ENCODE measurements at regions not wholly inside any gene's neighbourhood (a gene's known extent, or its start where the extent isn't known, plus 50 kb on each side); places are given as distances from the start of the nearest gene placed in this dataset.

DNA sequence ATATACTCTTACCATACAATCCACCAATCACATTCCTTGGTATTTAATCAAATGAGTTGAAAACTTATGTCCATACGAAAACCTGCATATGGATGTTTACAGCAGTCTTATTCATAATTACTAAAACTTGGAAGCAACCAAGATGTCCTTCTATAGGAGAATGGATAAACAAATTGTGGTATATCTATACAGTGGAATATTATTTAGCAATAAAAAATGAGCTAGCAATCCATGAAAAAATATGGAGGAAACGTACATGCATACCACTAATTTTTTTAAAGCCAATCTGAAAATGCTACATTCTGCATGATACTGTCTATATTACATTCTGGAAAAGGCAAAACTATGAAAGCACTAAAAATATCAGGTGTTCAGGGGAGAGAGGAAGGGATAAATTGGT is 73.9 kb upstream of the LPP start:
- no peak for DNase-seq

DNA sequence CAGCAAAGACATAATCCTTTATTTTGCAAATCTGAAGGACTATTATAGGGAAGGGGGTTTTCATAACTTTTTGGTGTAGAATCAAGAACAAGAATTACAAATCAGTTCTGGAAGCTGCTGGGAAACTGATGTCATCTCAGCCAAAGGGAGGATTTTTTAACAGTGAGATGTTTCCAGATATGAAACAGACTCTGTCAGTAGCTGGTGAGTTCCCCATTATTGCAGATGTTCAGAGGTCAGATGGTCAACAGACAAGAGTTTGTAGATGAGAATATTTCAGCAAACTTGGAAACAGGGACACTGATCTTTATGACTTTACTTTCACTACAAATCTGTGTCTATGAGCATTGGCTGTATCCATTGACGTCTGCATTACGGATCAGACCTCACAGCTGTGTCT is 71.9 kb upstream of the LPP start:
- no peak for DNase-seq

DNA sequence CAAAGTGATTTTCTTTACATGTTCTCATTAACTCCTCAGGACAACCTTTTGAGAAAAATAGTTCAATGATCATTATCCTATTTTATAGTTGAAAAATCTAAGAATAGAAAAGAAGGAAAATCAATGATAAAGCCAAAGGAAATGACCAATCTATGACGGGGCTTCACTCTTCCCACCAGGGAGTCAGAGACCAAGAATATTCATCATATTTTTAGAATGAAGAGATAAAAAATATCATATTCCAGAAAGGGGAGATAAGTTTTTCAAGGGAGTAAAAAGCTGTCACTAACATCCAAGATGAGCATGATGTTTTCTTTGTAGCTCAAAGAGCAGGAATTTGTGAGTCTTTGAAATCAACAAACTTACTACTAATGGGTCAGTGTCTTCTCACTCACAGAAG is 71.5 kb upstream of the LPP start:
- DNase-seq: no peak

DNA sequence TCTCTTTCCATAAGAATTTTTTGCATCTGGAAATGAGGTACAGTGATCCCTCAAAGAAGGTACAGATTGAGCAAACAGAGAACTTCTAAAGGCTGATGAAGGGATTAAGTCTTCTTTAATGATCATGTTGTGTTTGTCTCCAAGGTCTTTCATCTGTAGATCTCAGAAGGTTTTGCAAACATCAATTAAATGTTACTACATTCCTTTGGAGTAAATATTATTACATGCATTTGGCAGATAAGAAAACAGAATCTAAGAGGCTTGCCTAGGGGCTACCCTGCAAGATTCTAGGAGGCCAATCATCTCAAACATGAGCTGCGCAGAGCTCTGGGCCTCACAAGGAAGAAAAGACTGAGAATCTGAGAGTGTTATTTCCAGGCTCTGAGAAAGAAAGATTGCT is 70.9 kb upstream of the LPP start:
- no peak for DNase-seq

DNA sequence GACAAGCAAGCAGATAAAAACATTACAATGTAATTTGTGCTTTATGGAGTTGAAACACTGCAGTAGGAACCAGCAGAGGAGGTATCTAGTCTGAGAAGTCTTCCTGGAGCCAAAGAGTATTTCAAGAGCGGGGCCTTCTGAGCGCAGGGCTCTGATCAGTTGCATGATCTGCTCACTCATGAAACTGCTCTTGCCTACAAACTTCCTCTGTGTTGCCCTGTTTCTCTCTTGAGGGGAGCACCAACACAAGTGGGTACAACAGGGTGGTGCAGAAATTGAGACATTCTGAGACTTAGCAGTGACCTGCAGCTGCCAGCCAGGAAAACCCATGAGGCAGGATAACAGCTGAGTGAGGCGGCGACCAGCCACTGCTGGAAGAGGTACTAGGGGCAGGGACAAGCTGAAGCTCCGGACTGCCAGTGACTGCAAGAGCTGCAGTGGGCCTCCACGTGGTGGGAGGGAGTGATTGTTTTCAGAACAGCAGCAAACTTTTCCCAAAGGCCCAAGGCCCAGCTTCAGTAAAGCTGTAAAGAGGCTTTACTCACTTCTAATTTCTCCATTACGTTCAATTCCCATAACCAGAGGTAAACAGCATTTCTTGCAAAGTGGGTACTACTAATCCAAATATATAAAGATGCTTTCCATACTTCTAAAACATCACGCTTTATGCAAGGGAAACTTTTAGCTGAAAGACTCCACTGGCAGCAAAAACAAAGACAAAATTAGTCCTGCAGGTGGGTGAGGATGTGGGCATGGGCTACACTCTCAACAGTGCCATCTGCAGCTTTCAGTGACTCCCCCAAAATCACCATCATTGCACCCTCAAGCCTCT is 69.0 kb upstream of the LPP start:
- DNase-seq: no peak

DNA sequence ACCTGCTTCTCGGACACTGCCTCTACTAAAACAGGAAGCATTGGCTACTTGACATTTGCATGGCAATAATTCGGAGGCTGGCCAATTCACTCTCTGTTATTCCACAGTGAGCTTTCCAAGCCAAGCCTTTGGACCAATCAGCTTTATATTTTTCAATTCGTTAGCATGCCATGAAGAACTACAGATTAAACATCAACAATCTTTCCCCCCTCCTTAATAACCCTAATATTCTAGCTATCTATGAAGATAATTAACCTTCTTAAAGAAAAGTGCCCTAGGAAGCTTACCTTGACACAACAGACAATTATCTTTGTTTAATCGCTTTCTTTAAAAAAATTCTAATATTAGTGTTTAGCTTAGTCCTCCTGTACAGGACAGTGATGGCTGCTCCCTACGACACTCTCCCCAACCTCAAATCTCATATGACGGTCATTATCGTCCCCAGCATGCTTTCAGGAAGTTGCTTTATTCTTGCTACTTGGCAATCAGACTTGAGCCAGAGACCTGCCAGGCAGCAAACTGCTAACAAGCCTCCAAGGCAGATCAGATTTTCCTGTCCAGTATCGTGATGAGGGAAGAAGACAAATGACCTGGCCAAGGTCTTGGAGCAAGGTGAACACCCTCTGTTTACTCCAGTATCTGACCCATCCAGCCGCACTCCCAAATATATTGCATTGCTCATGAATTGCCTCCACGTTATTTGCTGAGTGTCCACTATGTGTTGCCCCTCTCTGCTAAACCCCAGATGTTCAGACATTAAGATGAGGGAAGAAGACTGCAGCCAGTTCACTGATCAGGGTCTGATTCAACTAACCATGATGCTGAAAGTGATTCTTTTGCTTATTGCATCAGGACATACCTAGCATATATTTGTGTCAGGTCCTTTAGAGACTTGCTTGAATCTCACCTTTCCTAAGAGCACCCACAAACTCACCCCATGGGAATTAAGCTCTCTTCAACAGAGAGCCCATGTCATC is 68.1 kb upstream of the LPP start:
- DNase-seq: no peak

DNA sequence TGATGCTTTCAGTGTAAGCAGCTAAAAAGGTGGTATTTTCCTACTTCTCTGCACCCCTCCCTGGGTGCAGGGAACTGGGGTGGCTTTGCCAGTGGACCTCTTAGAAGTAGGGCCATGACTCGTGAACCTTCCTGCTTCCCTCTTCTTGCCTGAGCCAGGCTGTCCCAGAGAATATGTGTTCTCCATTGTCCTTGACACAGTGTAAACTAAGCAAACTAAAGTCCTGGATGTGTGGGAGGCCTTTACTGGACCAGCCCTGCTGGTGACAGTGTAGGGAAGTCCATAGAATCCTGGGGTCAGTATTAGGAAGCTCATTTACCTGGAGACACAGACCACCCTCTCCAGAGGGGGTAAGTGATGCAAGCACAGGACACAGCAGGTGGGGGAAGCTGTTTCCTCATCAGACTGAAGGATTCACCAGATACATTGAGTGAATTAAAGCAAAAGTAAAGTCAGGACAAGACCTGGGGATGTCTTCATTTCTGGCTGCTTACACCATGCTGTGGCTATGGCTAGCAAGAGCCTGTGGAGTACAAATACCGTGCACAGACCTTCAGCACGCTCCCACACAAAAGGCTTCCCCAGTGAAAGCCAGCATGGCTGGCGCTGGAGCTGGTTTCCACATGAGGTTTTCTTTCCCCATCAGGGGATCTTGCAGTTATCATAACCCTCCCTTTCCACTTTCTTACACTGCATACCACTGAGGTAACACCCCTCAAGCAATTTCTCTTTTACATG is 64.8 kb upstream of the LPP start:
- no peak for DNase-seq

DNA sequence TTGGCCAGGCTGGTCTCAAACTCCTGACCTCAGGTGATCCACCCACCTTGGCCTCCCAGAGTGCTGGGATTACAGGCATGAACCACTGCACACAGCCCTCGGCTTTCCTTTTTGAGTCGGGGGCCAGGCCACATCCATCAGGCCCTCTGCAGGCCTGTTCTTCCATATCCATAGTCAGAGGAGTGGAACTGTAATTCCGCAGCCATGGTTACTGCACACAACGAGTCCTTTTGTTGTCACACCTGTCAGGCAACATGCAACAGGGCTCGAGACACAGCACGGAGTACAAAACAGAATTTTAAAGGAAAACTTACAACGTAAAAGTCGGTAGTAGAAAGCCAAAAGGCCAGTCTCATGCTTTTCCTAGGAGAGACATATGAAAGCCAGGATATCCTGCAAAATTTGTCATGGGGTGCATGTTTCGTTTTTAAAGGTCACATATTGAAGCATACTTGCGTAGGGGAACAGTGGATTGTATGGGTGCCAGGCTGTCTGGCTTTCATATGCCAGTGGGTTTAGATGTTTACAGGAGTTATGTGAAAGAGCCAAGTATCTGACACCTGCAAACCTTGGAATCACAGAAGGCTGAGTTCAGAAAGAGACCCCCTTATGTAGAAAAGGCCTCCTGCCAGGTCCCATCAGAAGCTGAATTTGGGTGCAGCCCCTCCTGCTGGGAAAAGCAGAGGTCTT is 63.2 kb upstream of the LPP start:
- no peak for DNase-seq

DNA sequence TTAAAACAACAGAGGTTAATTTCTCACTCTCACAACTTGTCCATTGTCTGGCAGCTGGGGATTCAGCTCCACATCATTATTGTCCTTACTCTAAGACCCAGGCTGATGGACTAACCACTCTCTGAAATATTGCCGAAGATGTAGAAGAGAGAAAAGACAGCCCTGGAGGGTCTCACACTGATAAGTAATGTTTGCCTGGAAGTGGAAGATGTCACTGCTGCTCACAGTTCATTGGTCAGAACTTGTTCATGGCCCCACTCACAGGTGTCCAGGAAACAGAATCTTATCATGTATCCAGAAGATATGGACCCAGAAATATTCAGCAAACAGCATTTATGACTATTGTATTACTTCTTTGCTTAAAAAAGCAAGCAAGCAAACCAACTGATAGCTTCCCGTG is 62.2 kb upstream of the LPP start:
- no peak for DNase-seq

DNA sequence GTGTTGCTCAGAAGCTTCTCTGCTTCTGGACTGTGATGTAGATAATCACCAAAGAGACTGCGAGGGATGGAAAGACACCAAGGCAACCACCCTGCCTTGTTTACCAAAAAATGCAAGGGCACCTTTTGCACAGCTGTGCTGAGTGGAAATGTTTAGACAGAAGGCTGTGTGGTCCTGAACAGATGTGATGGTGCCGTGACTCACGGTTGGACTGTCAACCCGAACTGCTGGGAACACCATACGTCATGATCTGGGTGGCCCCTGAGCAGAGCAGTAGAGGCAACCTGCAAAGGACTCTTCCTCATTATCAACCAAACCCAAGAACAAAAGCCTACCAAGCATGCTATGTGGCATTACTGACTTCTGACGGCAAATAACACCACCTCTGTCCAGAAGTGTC is 61.3 kb upstream of the LPP start:
- no peak for DNase-seq

DNA sequence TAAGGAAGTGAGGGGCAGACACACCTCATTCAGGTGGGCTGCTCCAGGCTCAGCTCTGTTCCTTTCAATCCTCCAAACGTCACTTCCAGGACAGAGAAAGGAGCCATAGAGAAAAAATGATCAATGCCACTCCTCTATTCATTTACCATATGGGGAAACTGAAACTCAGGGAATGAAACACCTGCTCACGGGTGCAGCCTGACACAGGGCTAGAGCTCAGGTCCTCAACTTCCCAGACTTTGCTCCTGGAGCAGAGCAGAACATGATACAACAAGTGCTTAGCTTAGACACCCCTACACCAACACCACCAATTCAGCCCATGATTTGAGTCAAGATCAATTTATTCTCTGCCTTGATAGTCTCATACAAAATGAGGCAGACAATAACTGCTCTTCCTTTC is 58.5 kb upstream of the LPP start:
- no peak for DNase-seq

DNA sequence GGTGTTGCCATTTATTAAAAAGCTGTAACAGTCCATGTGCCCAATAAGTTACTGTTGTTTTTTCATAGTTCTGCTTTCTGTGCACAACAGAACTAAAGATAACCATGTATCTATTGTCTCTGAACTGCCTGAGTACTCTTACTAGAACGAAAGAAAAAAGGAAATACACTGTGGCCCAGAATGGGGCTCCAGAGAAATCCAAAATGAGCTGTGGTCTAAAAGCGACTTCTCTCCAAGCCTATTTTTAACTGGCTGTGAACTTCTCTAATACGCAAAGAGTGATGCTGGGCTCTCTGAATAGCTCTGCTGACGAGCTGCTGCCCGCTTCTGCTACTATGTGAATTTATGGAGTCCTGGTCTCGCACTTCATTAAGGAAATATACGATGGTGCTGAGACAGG is 56.2 kb upstream of the LPP start:
- peak; percentile 9 for DNase-seq

DNA sequence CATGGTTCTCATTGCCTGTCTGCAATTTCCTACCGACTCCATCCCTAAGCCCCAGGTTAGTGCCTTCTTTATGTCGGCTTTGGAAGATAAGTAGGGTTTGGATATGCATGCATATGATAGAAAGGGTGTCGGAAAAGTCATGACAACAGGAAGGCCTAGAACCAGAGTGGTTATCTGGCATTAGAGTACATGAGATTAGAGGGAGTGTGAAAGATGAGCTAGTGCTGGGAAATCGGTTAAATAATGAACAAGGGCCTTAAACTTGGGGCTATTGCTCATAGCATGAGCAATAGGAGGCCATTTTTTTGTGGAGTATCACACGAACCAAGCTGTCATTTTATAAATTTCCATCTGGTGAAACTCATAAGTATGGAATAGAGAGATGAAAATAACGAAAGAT is 54.0 kb upstream of the LPP start:
- no peak for DNase-seq

DNA sequence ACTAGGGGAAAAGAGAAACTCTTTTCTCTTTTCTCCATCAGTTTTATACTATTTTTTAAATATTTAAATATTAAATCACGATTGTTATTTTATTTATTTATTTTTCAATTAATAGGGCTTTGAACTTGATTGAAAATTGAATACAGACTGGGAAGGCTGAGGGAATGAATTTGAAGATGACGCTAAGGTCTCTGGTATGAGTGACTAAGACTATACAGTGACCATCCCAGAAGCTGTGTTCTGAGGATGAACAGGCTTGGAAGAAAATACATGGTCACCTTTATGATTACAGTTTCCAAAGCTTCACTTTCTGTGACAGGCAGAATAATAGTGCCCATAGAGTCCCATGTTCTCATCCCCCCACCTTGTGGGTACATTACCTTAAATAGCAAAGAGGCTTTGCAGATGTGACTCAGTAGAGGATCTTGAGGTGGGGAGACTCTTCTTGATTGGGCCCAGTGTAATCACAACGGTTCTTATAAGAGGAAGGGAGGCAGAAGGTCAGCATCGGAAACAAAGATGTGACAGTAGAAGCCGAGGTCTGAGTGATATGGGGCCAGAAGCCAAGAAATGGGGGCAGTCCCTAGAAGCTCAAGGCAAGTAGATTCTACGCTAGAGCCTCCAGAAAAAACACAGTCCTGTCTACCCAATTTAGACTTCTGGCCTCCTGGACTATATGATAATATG is 51.0 kb upstream of the LPP start:
- DNase-seq: no peak

DNA sequence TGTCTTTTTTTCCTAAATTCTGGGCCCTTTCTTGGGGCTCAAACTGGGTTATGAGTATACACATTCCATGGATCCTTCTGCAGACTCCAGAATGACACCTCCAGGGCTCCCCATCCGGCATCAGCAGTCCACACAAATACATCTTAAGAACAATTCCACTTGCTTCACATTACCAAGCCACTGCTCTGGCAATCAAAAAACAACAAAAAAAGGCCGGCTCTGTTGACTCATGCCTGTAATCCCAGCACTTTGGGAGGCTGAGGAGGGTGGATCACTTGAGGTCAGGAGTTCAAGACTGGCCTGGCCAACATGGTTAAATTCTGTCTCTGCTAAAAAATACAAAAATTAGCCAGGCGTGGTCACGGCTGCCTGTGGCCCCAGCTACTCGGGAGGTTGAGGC is 49.9 kb upstream of the LPP start:
- DNase-seq: no peak
